ENCODE measurements at regions not wholly inside any gene's neighbourhood (a gene's known extent, or its start where the extent isn't known, plus 50 kb on each side); places are given as distances from the start of the nearest gene placed in this dataset.
A peak's percentile ranks its signal among the peaks of the same experiment; 100 is the strongest.

DNA sequence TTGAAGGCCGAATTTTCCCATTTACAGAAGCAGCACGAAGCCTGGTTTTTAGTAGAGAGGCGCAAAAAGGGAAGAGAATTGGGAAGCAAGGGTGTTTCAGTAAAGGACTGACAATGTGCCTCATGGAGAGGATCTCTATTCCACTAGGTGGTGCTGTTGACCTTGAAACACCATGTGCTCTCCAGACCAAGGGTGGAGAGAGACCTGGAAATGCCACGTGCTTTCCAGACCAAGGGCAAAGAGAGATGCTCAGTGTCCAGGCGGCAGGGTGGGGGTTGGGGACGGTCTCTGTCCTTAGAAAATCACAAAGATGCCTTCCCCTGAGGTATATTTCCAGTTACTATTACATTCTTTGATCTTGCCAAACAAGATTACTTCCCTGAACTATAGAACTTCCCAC is 425.3 kb downstream of the CSNK1G3 start:
- TF ChIP-seq POLR2A (IDR thresholded peaks at IDR 0.05): no peak
- peak in 4 of 6 experiments; percentile 10 to 39 (median 28) for TF ChIP-seq CTCF (IDR thresholded peaks at IDR 0.05)

Data from thyroid gland (tissue), 4 donors.